OCI-LY1 (cell line): ENCODE measurements at regions not wholly inside any gene's neighbourhood (a gene's known extent, or its start where the extent isn't known, plus 50 kb on each side); places are given as distances from the start of the nearest gene placed in this dataset.

Source experiments
- EZH2 ChIP-seq: fragments of 200-600 bp; sonication (generic), shearing (Covaris generic); IDR thresholded peaks from 2 replicates; pipeline ENCODE4 v1.8.0; 2017; ENCODE audit warnings: borderline replicate concordance, mixed run types, mild to moderate bottlenecking, antibody characterized with exemption, low read length, moderate library complexity, mixed read lengths
- TF ChIP-seq, protein P1 (sequence below): fragments of 200-600 bp; sonication (generic), shearing (Covaris generic); IDR thresholded peaks from 2 replicates; pipeline ENCODE4 v1.5.1; 2017; ENCODE audit warnings: mild to moderate bottlenecking, antibody characterized with exemption, low read length, moderate library complexity, mixed read lengths

DNA sequence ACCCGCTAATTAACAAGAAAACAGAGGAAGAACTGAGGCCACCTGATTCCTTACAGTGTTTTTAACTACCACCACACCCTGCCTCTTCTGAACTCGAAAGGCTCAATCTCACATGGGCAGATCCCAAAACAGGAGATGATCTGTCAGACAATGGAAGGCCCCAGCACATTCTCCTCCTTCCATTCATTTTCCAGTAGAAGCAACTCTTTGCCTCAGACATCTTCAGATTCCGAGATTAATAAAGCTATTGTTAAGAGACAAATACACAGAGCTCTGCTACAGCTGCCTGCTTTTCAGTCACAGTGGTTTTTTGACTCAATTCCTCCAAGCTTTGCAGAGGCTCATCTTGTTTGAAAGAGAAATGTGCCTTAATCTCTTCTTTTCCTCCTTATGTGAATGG lies 127.2 kb upstream of the ADAMTSL1 start:
- TF ChIP-seq, protein P1, sequence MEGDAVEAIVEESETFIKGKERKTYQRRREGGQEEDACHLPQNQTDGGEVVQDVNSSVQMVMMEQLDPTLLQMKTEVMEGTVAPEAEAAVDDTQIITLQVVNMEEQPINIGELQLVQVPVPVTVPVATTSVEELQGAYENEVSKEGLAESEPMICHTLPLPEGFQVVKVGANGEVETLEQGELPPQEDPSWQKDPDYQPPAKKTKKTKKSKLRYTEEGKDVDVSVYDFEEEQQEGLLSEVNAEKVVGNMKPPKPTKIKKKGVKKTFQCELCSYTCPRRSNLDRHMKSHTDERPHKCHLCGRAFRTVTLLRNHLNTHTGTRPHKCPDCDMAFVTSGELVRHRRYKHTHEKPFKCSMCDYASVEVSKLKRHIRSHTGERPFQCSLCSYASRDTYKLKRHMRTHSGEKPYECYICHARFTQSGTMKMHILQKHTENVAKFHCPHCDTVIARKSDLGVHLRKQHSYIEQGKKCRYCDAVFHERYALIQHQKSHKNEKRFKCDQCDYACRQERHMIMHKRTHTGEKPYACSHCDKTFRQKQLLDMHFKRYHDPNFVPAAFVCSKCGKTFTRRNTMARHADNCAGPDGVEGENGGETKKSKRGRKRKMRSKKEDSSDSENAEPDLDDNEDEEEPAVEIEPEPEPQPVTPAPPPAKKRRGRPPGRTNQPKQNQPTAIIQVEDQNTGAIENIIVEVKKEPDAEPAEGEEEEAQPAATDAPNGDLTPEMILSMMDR: no peak
- no peak for TF ChIP-seq EZH2
